ENCODE measurements at regions not wholly inside any gene's neighbourhood (a gene's known extent, or its start where the extent isn't known, plus 50 kb on each side); places are given as distances from the start of the nearest gene placed in this dataset.

- H3K27ac ChIP-seq (ENCODE audit: control insufficient read depth, insufficient read depth), result no peak overlapping the region
- RAD21 ChIA-PET (ENCODE audit: unreplicated experiment), result no interaction called here
Observed at GRCh38 chr20:30484009-30484748, 773.3 kb upstream of the DEFB115 start.

More at GRCh38 chr20:30484009-30484748, 773.3 kb upstream of the DEFB115 start:
- SMC1A ChIA-PET (ENCODE audit: uncharacterized antibody, unreplicated experiment), result no interaction called here
- Histone ChIP-seq H3K4me2 (ENCODE audit: control insufficient read depth, insufficient read depth) (no peak overlapping the region), H2AFZ (ENCODE audit: control insufficient read depth, low read depth, low read length) (no peak overlapping the region), H3K27me3 (replicated peaks in 1 of 2; ENCODE audit: control insufficient read depth in 2 of 2, insufficient read depth in 2 of 2, low read length in 1 of 2) (no peaks in the 10 kb centered on the region), H4K20me1 (ENCODE audit: control insufficient read depth, insufficient read depth) (no peaks in the 10 kb centered on the region), H3K9ac (ENCODE audit: control insufficient read depth, insufficient read depth, low read length) (no peak overlapping the region), H3K9me3 (replicated peaks; ENCODE audit: control insufficient read depth, insufficient read depth, low read length) (no peaks in the 10 kb centered on the region; the same call in 2 of the 3 replicates), H3K4me1 (ENCODE audit: control insufficient read depth, insufficient read depth, low read length) (no peaks in the 10 kb centered on the region), H3K79me2 (ENCODE audit: control insufficient read depth, insufficient read depth, low read length) (no peaks in the 10 kb centered on the region), H3K36me3 (ENCODE audit: control insufficient read depth in 2 of 2, insufficient read depth in 2 of 2, low read length in 1 of 2) (no peaks in the 10 kb centered on the region), H3K4me3 (no peak overlapping the region)
- ATAC-seq (no peak), DNase-seq (ENCODE audit: low read depth, low spot score) (no peak), FAIRE-seq (no peak)
- intact Hi-C loops (cut with micrococcal nuclease; ENCODE audit: unreplicated experiment) (no loop called here), in situ Hi-C loops (cut with MboI) (no loop called here)
- TF ChIP-seq CUX1 (IDR thresholded peaks at IDR 0.05; ENCODE audit: insufficient replicate concordance, low read depth, low read length), result no peak
- WGBS (ENCODE audit: insufficient coverage, insufficient replicate concordance, low lambda C conversion rate, missing lambda C conversion rate), result 86% methylated on average over 21 of the region's 50 CpGs
- CTCF ChIA-PET, result no interaction called here
- POLR2A ChIA-PET, result no interaction called here
- no TSS peak for BruUV-seq (replicated peaks)
